Endothelial cell of umbilical vein (primary cell): ENCODE measurements at regions not wholly inside any gene's neighbourhood (a gene's known extent, or its start where the extent isn't known, plus 50 kb on each side); places are given as distances from the start of the nearest gene placed in this dataset.

ENCODE experiments used
- BruUV-seq: library from RNA; stranded (reverse); fragments of 400-500 nt; replicated peaks from 2 replicates; lab custom pipeline; 2021; lab: Mats Ljungman, UMichigan
- CTCF ChIA-PET: fragments of 300-600, 350-600 bp; sonication (Branson Sonifier 250); formaldehyde crosslinking; loops from one replicate; lab custom pipeline; 2021; ENCODE audit warnings: antibody characterized with exemption, inconsistent platforms; lab: Charles Lee
- POLR2A ChIA-PET: fragments of 300-600, 350-600 bp; sonication (Branson Sonifier 250); formaldehyde crosslinking; loops from one replicate; lab custom pipeline; 2021; ENCODE audit warnings: antibody characterized with exemption, inconsistent platforms; lab: Charles Lee
- DNase-seq: peaks from one replicate; pipeline ENCODE4 v3.0.0-alpha.2; 2011; ENCODE audit warnings: low read depth, low spot score
- FAIRE-seq: peaks from 2 replicates; lab custom pipeline; 2011; peaks lifted over from hg19 to GRCh38; lab: Jason Lieb, UNC
- H2AFZ ChIP-seq: 2 replicates; pipeline ENCODE4 v1.6.0; 2012; ENCODE audit warnings: low read depth, low read length, control low read depth, inconsistent platforms
- H3K27ac ChIP-seq: 2 replicates; pipeline ENCODE4 v1.5.1; 2011; ENCODE audit warnings: low read depth, mild to moderate bottlenecking, control low read depth, low read length, moderate library complexity; ENCODE audit not compliant: insufficient read depth
- H3K27me3 ChIP-seq, 2 experiments: 2 replicates each; pipeline versions ENCODE4 v1.6.0 to v1.6.1; 2011; ENCODE audit warnings: low read length in 2 of 2, mixed read lengths in 1 of 2; ENCODE audit not compliant: control insufficient read depth in 2 of 2, insufficient read depth in 2 of 2
- H3K36me3 ChIP-seq, 2 experiments: 2 replicates in 1 of 2; 3 replicates in 1 of 2; pipeline ENCODE4 v1.5.1; 2011; ENCODE audit warnings: low read length in 2 of 2, mild to moderate bottlenecking in 1 of 2, moderate library complexity in 1 of 2; ENCODE audit not compliant: control insufficient read depth in 2 of 2, insufficient read depth in 2 of 2; ENCODE audit errors: extremely low read depth in 1 of 2
- H3K4me1 ChIP-seq: 3 replicates; pipeline ENCODE4 v1.5.1; 2011; ENCODE audit warnings: mild to moderate bottlenecking, low read length; ENCODE audit not compliant: control insufficient read depth, insufficient read depth; ENCODE audit errors: extremely low read depth
- H3K4me2 ChIP-seq: 2 replicates; pipeline ENCODE4 v1.6.1; 2011; ENCODE audit warnings: low read length, control low read depth, mixed read lengths; ENCODE audit not compliant: insufficient read depth
- H3K4me3 ChIP-seq, 3 experiments: fragments of 200-600 bp in 1 of 3; sonication (generic), shearing (Covaris generic) in 1 of 3; replicated peaks in 1 of 3; 2 replicates each; pipeline ENCODE4 v1.5.1; 2011 to 2016; ENCODE audit warnings: control low read depth in 3 of 3, low read length in 3 of 3, mild to moderate bottlenecking in 2 of 3, inconsistent platforms in 1 of 3, low read depth in 1 of 3, moderate library complexity in 1 of 3; ENCODE audit not compliant: insufficient read depth in 1 of 3
- H3K79me2 ChIP-seq: 2 replicates; pipeline ENCODE4 v1.6.0; 2012; ENCODE audit warnings: low read length, inconsistent platforms; ENCODE audit not compliant: control insufficient read depth, insufficient read depth
- H3K9ac ChIP-seq: replicated peaks from 2 replicates; pipeline ENCODE3; 2011; ENCODE audit warnings: low read length, control low read depth; ENCODE audit not compliant: insufficient read depth; ENCODE audit errors: extremely low read depth
- H3K9me1 ChIP-seq: replicated peaks from 3 replicates; pipeline ENCODE4 v1.6.0; 2011; ENCODE audit warnings: mild to moderate bottlenecking, low read length; ENCODE audit not compliant: control insufficient read depth, insufficient read depth; ENCODE audit errors: extremely low read depth
- H3K9me3 ChIP-seq: replicated peaks from 2 replicates; pipeline ENCODE4 v1.5.1; 2012; ENCODE audit warnings: low read length, inconsistent platforms; ENCODE audit not compliant: control insufficient read depth, insufficient read depth
- H4K20me1 ChIP-seq: replicated peaks from 2 replicates; pipeline ENCODE3; 2011; ENCODE audit warnings: mild to moderate bottlenecking, low read length; ENCODE audit not compliant: control insufficient read depth, insufficient read depth; ENCODE audit errors: extremely low read depth
- CTCF ChIP-seq, 2 donors: IDR thresholded peaks; 1 replicate in 1 of 2; 2 replicates in 1 of 2; pipeline ENCODE4 v1.5.1; 2011; ENCODE audit warnings: low read length in 2 of 2, mild to moderate bottlenecking in 2 of 2, moderate library complexity in 2 of 2, control low read depth in 1 of 2, inconsistent platforms in 1 of 2, low read depth in 1 of 2; ENCODE audit not compliant: insufficient read depth in 1 of 2; ENCODE audit errors: extremely low read depth in 1 of 2
- EZH2 ChIP-seq: IDR thresholded peaks from 2 replicates; pipeline ENCODE4 v1.6.1; 2012; ENCODE audit warnings: borderline replicate concordance, low read depth, mild to moderate bottlenecking, moderate library complexity, low read length, inconsistent platforms; ENCODE audit not compliant: severe bottlenecking
- FOS ChIP-seq: IDR thresholded peaks from 2 replicates; pipeline ENCODE4 v1.6.1; 2011; ENCODE audit warnings: mild to moderate bottlenecking, low read length, moderate library complexity, borderline replicate concordance; ENCODE audit not compliant: insufficient read depth
- GATA2 ChIP-seq: IDR thresholded peaks from 2 replicates; pipeline ENCODE4 v1.7.0; 2011; ENCODE audit warnings: low read depth, mild to moderate bottlenecking, moderate library complexity, mixed read lengths, low read length; ENCODE audit not compliant: insufficient read length, insufficient read depth
- JUN ChIP-seq: IDR thresholded peaks from 2 replicates; pipeline ENCODE4 v1.6.1; 2011; ENCODE audit warnings: borderline replicate concordance, low read depth; ENCODE audit not compliant: insufficient read length, insufficient read depth
- MYC ChIP-seq: IDR thresholded peaks from one replicate; pipeline ENCODE4 v1.6.1; 2011; ENCODE audit warnings: mild to moderate bottlenecking, low read depth, low read length
- POLR2A ChIP-seq: IDR thresholded peaks from 2 replicates; pipeline ENCODE4 v1.6.1; 2012; ENCODE audit warnings: low read depth, mild to moderate bottlenecking, control low read depth, low read length
- POLR2AphosphoS5 ChIP-seq: IDR thresholded peaks from 2 replicates; pipeline ENCODE4 v1.6.1; 2012; ENCODE audit warnings: low read depth, mild to moderate bottlenecking, control low read depth, low read length, moderate library complexity; ENCODE audit not compliant: insufficient read depth
- dilution Hi-C: fragments of 300-500 bp; cut with MboI; formaldehyde crosslinking; loops from one replicate; pipeline ENCODE4 v1.15.0; 2019; ENCODE audit warnings: low sequenced_read_pairs; ENCODE audit not compliant: extremely low pct_ligation_motif_present
- intact Hi-C: fragments of 100-400 bp; cut with micrococcal nuclease; formaldehyde crosslinking; loops from one replicate; pipeline ENCODE4 v1.10.0; 2022
- TF ChIP-seq, protein P1 (sequence below): IDR thresholded peaks from 2 replicates; pipeline ENCODE4 v1.6.1; 2011; ENCODE audit not compliant: insufficient read depth, insufficient read length

GRCh38 chr1:67898033-67898726 is 64.9 kb upstream of the GNG12 start:
- peak overlapping the region; percentile 28 for H2AFZ ChIP-seq
- no peaks in the 10 kb centered on the region for H3K27me3 ChIP-seq
- H3K4me1 ChIP-seq: peaks cover 24% of the 10 kb centered on the region
- no peaks in the 10 kb centered on the region for H4K20me1 ChIP-seq
- ChIA-PET CTCF (interaction anchor here (0.8 to 3.4 kb wide), 12 partner anchors 8 to 153 kb away, joined by 3 to 21 read pairs (median 5); no protein-coding TSS in a partner anchor), POLR2A (interaction anchor here (0.9 to 2.2 kb wide), 3 partner anchors 9 to 55 kb away, joined by 3 to 5 read pairs (median 3); no protein-coding TSS in a partner anchor)
- peak overlapping the region; percentile 47 for H3K4me2 ChIP-seq
- peak; percentile 41 for DNase-seq
- H3K27ac ChIP-seq: peak overlapping the region; percentile 91
- dilution Hi-C loops (no loop called here), intact Hi-C loops (loop anchor here (5.0 to 10.0 kb wide), 3 partner anchors 131 to 597 kb away; partner anchors contain the start of gene DEPDC1)
- H3K9me3 ChIP-seq: no peaks in the 10 kb centered on the region
- no peak for FAIRE-seq
- peak overlapping the region; percentile 40 for H3K9ac ChIP-seq
- TF ChIP-seq, protein P1, sequence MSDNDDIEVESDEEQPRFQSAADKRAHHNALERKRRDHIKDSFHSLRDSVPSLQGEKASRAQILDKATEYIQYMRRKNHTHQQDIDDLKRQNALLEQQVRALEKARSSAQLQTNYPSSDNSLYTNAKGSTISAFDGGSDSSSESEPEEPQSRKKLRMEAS: no peak
- TF ChIP-seq MYC (no peak), GATA2 (no peak), CTCF (IDR thresholded peaks at IDR 0.05; ENCODE audit: extremely low read depth in 1 of 2, insufficient read depth in 1 of 2, low read depth in 1 of 2, low read length in 2 of 2) (no peak), FOS (no peak), POLR2AphosphoS5 (no peak), JUN (no peak), EZH2 (no peak), POLR2A (no peak)
- H3K36me3 ChIP-seq: no peaks in the 10 kb centered on the region
- H3K9me1 ChIP-seq: no peaks in the 10 kb centered on the region
- BruUV-seq: TSS peak; percentile 78
- H3K79me2 ChIP-seq: no peaks in the 10 kb centered on the region
- H3K4me3 ChIP-seq: no peak overlapping the region
